GM04504 (cell line): ENCODE measurements at regions not wholly inside any gene's neighbourhood (a gene's known extent, or its start where the extent isn't known, plus 50 kb on each side); places are given as distances from the start of the nearest gene placed in this dataset.
A peak's percentile ranks its signal among the peaks of the same experiment; 100 is the strongest.
"Not testable (repeated sequence)": the region's sequence is repeated elsewhere in the genome, so short reads cannot be mapped to it uniquely, and the experiment has no call there.

Experiments used
- DNase-seq: peaks from one replicate; pipeline ENCODE4 v3.0.0-alpha.2; 2012; ENCODE audit warnings: low read depth

DNA sequence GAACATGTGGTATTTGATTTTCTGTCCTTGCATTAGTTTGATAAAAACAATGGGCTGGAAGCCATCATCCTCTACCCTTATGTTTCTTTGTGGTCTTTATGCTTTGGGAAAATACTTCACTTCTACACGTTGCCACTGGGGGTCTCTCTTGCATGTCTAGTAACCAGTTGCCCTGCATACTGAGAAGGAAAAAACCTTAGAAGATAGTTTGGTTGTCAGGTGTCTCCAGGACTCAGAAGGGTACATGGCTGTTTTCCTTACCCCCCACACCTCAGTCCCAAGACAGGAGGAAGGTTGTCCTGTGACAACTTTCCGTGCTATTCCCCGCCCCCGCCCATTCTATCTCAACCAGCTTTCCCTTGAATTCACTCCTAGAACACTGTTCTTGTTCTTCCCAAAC is 62.1 kb upstream of the LANCL3 start:
- DNase-seq = no peak

DNA sequence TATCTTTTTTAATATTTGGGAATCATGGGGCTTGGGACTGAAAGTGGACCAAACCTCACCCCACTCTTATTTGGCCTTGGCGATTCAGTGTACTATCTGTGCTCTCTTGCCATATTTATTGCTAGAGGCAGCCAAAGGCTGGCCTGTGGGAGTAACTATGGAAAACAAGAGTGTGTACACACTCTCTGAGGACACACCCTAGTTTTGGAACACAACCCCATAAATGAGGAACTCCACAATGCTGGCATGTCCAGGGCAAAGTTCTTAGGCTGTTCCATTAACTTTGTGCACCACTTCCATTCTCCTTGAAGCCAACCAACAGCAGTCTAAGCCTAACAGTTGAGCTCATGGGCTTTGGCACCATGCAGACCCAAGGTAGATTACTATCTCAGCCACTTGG is 54.9 kb upstream of the LANCL3 start:
- not testable (repeated sequence) for DNase-seq

DNA sequence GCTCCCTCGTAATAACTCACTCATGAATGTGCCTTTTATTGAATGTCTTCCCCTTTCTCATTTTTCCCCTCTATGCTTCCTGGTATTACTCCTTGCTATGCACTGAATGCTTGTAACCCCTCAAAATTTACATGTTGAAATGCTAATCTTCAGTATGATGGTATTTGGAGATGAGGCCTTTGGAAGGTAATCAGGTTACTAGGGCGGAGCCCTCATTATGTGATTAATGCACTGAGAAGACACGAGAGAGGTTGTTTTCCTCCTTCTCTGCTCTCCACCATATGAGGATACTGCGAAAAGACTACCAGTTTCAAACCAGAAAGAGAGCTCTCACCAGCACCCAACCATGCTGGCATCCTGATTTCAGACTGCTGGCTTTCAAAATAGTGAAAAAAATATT is 52.2 kb upstream of the LANCL3 start:
- not testable (repeated sequence) for DNase-seq

DNA sequence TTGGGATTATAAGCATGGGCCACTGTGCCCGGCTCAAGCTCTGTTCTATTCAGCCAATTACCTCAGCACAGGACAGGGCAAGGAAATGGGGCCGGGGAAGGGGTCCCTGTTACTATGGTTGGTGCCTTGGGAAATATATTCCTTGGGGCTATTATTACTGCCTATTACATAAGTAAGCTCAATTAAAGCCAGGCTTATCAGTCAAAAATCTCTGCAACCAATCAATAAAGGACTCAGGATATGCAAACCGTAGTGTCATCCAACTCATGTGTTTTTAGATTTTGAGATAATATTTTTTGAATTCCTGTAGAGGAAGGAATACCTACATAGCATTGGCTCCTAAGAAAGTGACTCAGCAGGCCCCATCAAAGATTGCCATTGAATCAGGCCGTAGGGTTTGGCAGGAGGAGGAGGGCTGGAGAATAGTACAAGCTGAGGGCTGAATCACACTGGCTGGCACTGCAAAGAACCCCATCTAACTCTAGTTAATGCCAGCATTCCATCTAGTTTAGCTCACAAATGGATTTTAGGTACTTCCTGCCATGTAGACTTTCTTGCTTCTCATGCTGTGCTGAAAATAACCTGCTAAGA is 50.5 kb upstream of the LANCL3 start:
- peak; percentile 2 for DNase-seq
